PC-3 (cell line): ENCODE measurements at regions not wholly inside any gene's neighbourhood (a gene's known extent, or its start where the extent isn't known, plus 50 kb on each side); places are given as distances from the start of the nearest gene placed in this dataset.

ENCODE experiments used
- CTCF ChIP-seq: fragments of 300-600 bp; sonication (generic); conservative IDR thresholded peaks from 2 replicates; pipeline ENCODE4 v1.5.1; 2017; ENCODE audit warnings: antibody characterized with exemption, low read depth, mild to moderate bottlenecking, low read length
- EZH2 ChIP-seq: fragments of 300-600 bp; sonication (generic); IDR thresholded peaks from one replicate; pipeline ENCODE4 v1.6.1; 2017; ENCODE audit warnings: antibody characterized with exemption, mild to moderate bottlenecking, low read length; ENCODE audit not compliant: unreplicated experiment

GRCh38 chr16:47778106-47778801 lies 317.1 kb downstream of the PHKB start:
- TF ChIP-seq CTCF: no peak
- no peak for TF ChIP-seq EZH2
